Neuronal stem cell (in vitro differentiated cells): ENCODE measurements at regions not wholly inside any gene's neighbourhood (a gene's known extent, or its start where the extent isn't known, plus 50 kb on each side); places are given as distances from the start of the nearest gene placed in this dataset.

Experiments used
- DNase-seq: peaks from one replicate; pipeline ENCODE4 v3.0.0-alpha.2; 2013; ENCODE audit warnings: low spot score
- H2AFZ ChIP-seq: one replicate; pipeline ENCODE4 v1.6.1; 2013; ENCODE audit warnings: mild to moderate bottlenecking, low read length, inconsistent platforms
- H2AK5ac ChIP-seq: 2 replicates; pipeline ENCODE4 v1.6.1; 2013; ENCODE audit warnings: low read depth, mild to moderate bottlenecking, inconsistent platforms, low read length, moderate library complexity, mixed read lengths
- H2BK120ac ChIP-seq: 2 replicates; pipeline ENCODE4 v1.6.1; 2013; ENCODE audit warnings: low read depth, mild to moderate bottlenecking, inconsistent platforms, low read length, moderate library complexity, mixed read lengths
- H2BK12ac ChIP-seq: one replicate; pipeline ENCODE4 v1.6.1; 2013; ENCODE audit warnings: low read length, inconsistent platforms
- H2BK15ac ChIP-seq: 2 replicates; pipeline ENCODE4 v1.6.1; 2013; ENCODE audit warnings: mild to moderate bottlenecking, low read length, inconsistent platforms, mixed read lengths
- H2BK5ac ChIP-seq: one replicate; pipeline ENCODE4 v1.6.1; 2013; ENCODE audit warnings: inconsistent platforms, mild to moderate bottlenecking, low read length, moderate library complexity
- H3K14ac ChIP-seq: one replicate; pipeline ENCODE4 v1.6.1; 2013; ENCODE audit warnings: low read length, inconsistent platforms
- H3K18ac ChIP-seq: 2 replicates; pipeline ENCODE4 v1.6.1; 2013; ENCODE audit warnings: low read length, inconsistent platforms
- H3K23ac ChIP-seq: 2 replicates; pipeline ENCODE4 v1.6.1; 2013; ENCODE audit warnings: low read depth, mild to moderate bottlenecking, mixed read lengths, low read length, inconsistent platforms; ENCODE audit not compliant: poor library complexity
- H3K27ac ChIP-seq: replicated peaks from 3 replicates; pipeline ENCODE4 v1.5.1; 2013; ENCODE audit warnings: low read length, inconsistent platforms
- H3K27me3 ChIP-seq, 3 experiments: 2 replicates each; pipeline ENCODE4 v1.6.1; 2013; ENCODE audit warnings: low read length in 3 of 3, mild to moderate bottlenecking in 2 of 3, inconsistent platforms in 1 of 3, low read depth in 1 of 3, mixed read lengths in 1 of 3, moderate library complexity in 1 of 3; ENCODE audit not compliant: control insufficient read depth in 3 of 3, insufficient read depth in 3 of 3
- H3K36me3 ChIP-seq, 2 donors: replicated peaks in 1 of 2; 2 replicates each; pipeline ENCODE4 v1.6.1; 2013; ENCODE audit warnings: low read length in 2 of 2; ENCODE audit not compliant: control insufficient read depth in 2 of 2, insufficient read depth in 2 of 2
- H3K4ac ChIP-seq: 2 replicates; pipeline ENCODE4 v1.6.1; 2013; ENCODE audit warnings: inconsistent platforms, mild to moderate bottlenecking, low read length, moderate library complexity
- H3K4me1 ChIP-seq, 2 donors: 1 replicate in 1 of 2; 2 replicates in 1 of 2; pipeline ENCODE4 v1.6.1; 2013; ENCODE audit warnings: low read length in 2 of 2, low read depth in 1 of 2; ENCODE audit not compliant: control insufficient read depth in 2 of 2, insufficient read depth in 1 of 2
- H3K4me2 ChIP-seq: one replicate; pipeline ENCODE4 v1.6.1; 2013; ENCODE audit warnings: mild to moderate bottlenecking, low read length, inconsistent platforms; ENCODE audit not compliant: insufficient read depth, poor library complexity, severe bottlenecking
- H3K4me3 ChIP-seq, 2 donors: 2 replicates each; pipeline ENCODE4 v1.5.1; 2013; ENCODE audit warnings: low read length in 2 of 2, mild to moderate bottlenecking in 2 of 2, inconsistent platforms in 1 of 2, moderate library complexity in 1 of 2
- H3K79me1 ChIP-seq: one replicate; pipeline ENCODE4 v1.6.1; 2013; ENCODE audit warnings: low read depth, mild to moderate bottlenecking, inconsistent platforms, low read length, moderate library complexity
- H3K9ac ChIP-seq: one replicate; pipeline ENCODE4 v1.6.1; 2013; ENCODE audit warnings: mild to moderate bottlenecking, low read depth, low read length, inconsistent platforms; ENCODE audit not compliant: poor library complexity
- H3K9me3 ChIP-seq, 2 donors: replicated peaks in 1 of 2; 2 replicates each; pipeline versions ENCODE3 to v1.6.1; 2013; ENCODE audit warnings: low read length in 2 of 2, mild to moderate bottlenecking in 2 of 2, inconsistent platforms in 1 of 2, low read depth in 1 of 2, mixed read lengths in 1 of 2, moderate library complexity in 1 of 2; ENCODE audit not compliant: control insufficient read depth in 2 of 2, insufficient read depth in 1 of 2
- H4K8ac ChIP-seq: one replicate; pipeline ENCODE4 v1.6.1; 2013; ENCODE audit warnings: low read depth, mild to moderate bottlenecking, inconsistent platforms, low read length, moderate library complexity
- H4K91ac ChIP-seq: one replicate; pipeline ENCODE4 v1.6.1; 2013; ENCODE audit warnings: low read length, low read depth, mild to moderate bottlenecking, inconsistent platforms; ENCODE audit not compliant: poor library complexity
- WGBS, 2 donors: extraction: QIAGEN DNeasy Blood & Tissue Kit; methylation state at CpG; one replicate each; pipeline ENCODE4 v1.1.7; 2013; ENCODE audit warnings: missing lambda C conversion rate in 2 of 2, mixed read lengths in 1 of 2; ENCODE audit not compliant: insufficient read length in 2 of 2, insufficient replicate concordance in 1 of 2; ENCODE audit errors: extremely low coverage in 2 of 2; 5-methylcytosine and 5-hydroxymethylcytosine counted together

DNA sequence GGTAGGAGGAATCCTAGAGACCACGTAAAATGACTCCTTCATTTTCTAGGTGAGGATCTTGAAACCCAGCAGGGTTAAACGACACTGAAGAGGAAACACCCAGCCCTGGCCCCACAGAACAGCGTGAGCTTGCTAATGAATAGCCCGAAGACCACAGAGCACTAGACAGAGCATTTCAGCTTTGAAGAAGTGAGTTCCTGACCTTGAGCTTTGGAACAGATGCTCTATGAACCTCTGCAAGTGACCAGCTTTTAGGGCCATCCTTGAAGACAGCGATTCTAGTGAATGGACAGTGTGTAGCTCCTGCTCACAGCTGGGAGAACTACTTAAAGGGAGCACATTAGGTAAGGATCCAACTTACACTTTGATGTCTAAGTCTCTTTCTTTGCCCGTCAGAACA lies 74.0 kb upstream of the FRMD1 start:
- Histone ChIP-seq H3K9me3 (peaks cover 0 to 2% of the 10 kb centered on the region in 2 donors), H3K36me3 (no peaks in the 10 kb centered on the region), H3K23ac (no peak overlapping the region), H4K8ac (no peak overlapping the region), H3K27me3 (no peaks in the 10 kb centered on the region), H2BK12ac (no peak overlapping the region), H2AFZ (no peak overlapping the region), H4K91ac (no peak overlapping the region), H3K4me3 (no peak overlapping the region), H3K18ac (no peak overlapping the region), H2BK5ac (no peak overlapping the region), H3K14ac (no peak overlapping the region), H2AK5ac (no peak overlapping the region), H2BK15ac (no peak overlapping the region), H3K9ac (no peak overlapping the region), H3K79me1 (no peaks in the 10 kb centered on the region), H3K4ac (no peak overlapping the region), H3K4me2 (no peak overlapping the region), H3K4me1 (peaks cover 4 to 18% of the 10 kb centered on the region in 2 donors), H2BK120ac (no peak overlapping the region), H3K27ac (no peak overlapping the region)
- no CpG with 5 or more reads among the region's 6 CpGs for WGBS, 2 donors
- DNase-seq, result no peak

DNA sequence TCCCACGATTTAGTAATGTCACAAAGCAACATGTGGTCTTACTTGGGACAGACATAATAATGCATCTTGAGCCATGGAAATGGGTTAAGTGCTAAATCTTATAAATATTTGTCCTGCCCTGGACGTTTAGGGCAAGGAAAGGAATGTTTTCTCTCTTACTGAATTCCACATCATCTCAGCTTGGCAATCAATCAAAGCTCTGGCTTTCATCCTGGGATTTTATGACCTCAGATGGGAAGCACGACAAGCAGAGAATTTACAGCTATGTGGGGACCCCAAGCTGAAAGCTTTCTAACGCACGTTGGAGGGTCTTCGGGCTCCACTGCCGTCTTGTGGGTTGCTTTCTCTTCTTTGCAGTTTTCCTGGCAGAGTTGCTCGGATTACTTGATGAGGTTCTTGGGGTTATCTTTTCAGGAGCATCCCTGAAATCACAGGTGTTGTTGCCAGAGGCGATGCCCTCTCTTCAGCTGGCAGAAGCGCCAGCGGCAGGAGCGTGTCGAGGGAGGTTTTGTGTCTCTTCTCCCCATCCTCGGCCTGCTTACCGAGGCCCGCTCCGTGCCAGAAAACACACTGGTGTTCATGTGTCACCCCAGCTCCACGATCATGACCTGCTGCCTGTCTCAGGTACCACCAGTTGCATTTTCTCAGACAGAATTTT lies 73.4 kb upstream of the FRMD1 start:
- Histone ChIP-seq H3K18ac (no peak overlapping the region), H3K4me3 (no peak overlapping the region), H3K4me2 (no peak overlapping the region), H3K23ac (no peak overlapping the region), H3K4me1 (peaks cover 3 to 13% of the 10 kb centered on the region in 2 donors), H3K27me3 (no peaks in the 10 kb centered on the region), H2BK120ac (no peak overlapping the region), H4K91ac (no peak overlapping the region), H2AFZ (no peak overlapping the region), H3K4ac (no peak overlapping the region), H2BK5ac (no peak overlapping the region), H3K9ac (no peak overlapping the region), H2BK12ac (no peak overlapping the region), H3K36me3 (no peaks in the 10 kb centered on the region), H3K14ac (no peak overlapping the region), H4K8ac (no peak overlapping the region), H3K9me3 (peaks cover 0 to 2% of the 10 kb centered on the region in 2 donors), H2AK5ac (no peak overlapping the region), H3K27ac (no peak overlapping the region), H2BK15ac (no peak overlapping the region), H3K79me1 (no peaks in the 10 kb centered on the region)
- no peak for DNase-seq
- no CpG with 5 or more reads among the region's 18 CpGs for WGBS, 2 donors

GRCh38 chr6:168150551-168151320 lies 71.7 kb upstream of the FRMD1 start:
- Histone ChIP-seq H3K23ac (no peak overlapping the region), H3K18ac (peak overlapping the region; percentile 20), H3K79me1 (no peaks in the 10 kb centered on the region), H4K8ac (no peak overlapping the region), H3K4me2 (no peak overlapping the region), H2BK5ac (no peak overlapping the region), H3K27ac (no peak overlapping the region), H3K9me3 (no peaks in the 10 kb centered on the region), H2BK12ac (no peak overlapping the region), H3K27me3 (no peaks in the 10 kb centered on the region), H2BK15ac (no peak overlapping the region), H3K4me1 (peaks cover 0 to 3% of the 10 kb centered on the region in 2 donors), H3K14ac (peak overlapping the region; percentile 15), H4K91ac (no peak overlapping the region), H2BK120ac (no peak overlapping the region), H3K9ac (no peak overlapping the region), H2AK5ac (no peak overlapping the region), H3K4me3 (no peak overlapping the region), H2AFZ (no peak overlapping the region), H3K36me3 (no peaks in the 10 kb centered on the region), H3K4ac (no peak overlapping the region)
- WGBS, 2 donors, result no CpG with 5 or more reads among the region's 28 CpGs
- DNase-seq, result no peak

DNA sequence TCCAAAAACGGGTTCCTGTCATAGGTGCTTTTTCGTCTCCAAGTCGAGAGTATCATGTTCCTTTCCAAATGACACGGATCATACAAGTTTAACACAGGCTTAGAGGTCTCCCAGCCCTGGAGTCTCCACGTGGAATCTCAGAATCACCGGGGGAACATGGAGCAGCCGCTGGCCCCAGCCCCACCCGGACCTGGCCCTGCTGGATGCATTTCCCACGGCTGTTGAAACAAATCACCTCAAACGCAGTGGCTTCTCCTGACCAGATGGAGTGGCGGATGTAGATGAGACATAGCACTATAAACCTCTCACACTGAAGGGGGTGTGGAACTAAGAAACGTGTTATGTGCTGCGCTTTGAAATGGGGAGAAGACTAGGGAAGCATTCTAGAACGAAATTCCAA lies 70.0 kb upstream of the FRMD1 start:
- no peak for DNase-seq
- Histone ChIP-seq H3K4me1 (no peaks in the 10 kb centered on the region), H3K27me3 (no peaks in the 10 kb centered on the region), H3K18ac (no peak overlapping the region), H2AFZ (no peak overlapping the region), H4K91ac (no peak overlapping the region), H3K14ac (no peak overlapping the region), H3K36me3 (no peaks in the 10 kb centered on the region), H3K4me2 (no peak overlapping the region), H3K9me3 (peaks cover 0 to 3% of the 10 kb centered on the region in 2 donors), H3K79me1 (no peaks in the 10 kb centered on the region), H2BK15ac (no peak overlapping the region), H3K4me3 (no peak overlapping the region), H2BK12ac (no peak overlapping the region), H2BK120ac (no peak overlapping the region), H3K9ac (no peak overlapping the region), H3K27ac (no peak overlapping the region), H3K4ac (no peak overlapping the region), H2BK5ac (no peak overlapping the region), H3K23ac (no peak overlapping the region), H2AK5ac (no peak overlapping the region), H4K8ac (no peak overlapping the region)
- WGBS, 2 donors, result no CpG with 5 or more reads among the region's 14 CpGs
